ENCODE measurements at regions not wholly inside any gene's neighbourhood (a gene's known extent, or its start where the extent isn't known, plus 50 kb on each side); places are given as distances from the start of the nearest gene placed in this dataset.

- BruUV-seq (replicated peaks): no TSS peak
These were observed 171.2 kb downstream of the TMEM167A start for GRCh38 chr5:82905986-82906385.

More at GRCh38 chr5:82905986-82906385, 171.2 kb downstream of the TMEM167A start:
- no peak overlapping the region for H3K4me3 ChIP-seq
- no peak for TF ChIP-seq ZBTB33 (IDR thresholded peaks at IDR 0.05)
- no peak for TF ChIP-seq BMI1 (IDR thresholded peaks at IDR 0.05; ENCODE audit: borderline replicate concordance)
- TF ChIP-seq SMAD5 (IDR thresholded peaks at IDR 0.05; ENCODE audit: low read depth): no peak
- no peak for TF ChIP-seq MYB (IDR thresholded peaks at IDR 0.05; ENCODE audit: borderline replicate concordance, low read depth, low read length)
- TF ChIP-seq GATAD2B (conservative IDR thresholded peaks at IDR 0.05; ENCODE audit: low read depth): no peak
- no peak for TF ChIP-seq SPI1 (IDR thresholded peaks at IDR 0.05; ENCODE audit: borderline replicate concordance, insufficient read depth, low read depth, low read length)
- no peak for TF ChIP-seq SREBF1 (IDR thresholded peaks at IDR 0.05; ENCODE audit: low read length)
- CTCF ChIA-PET: no interaction called here
- POLR2A ChIA-PET: no interaction called here
- no peak overlapping the region for H2AFZ ChIP-seq (ENCODE audit: control insufficient read depth, low read depth, low read length)
- WGBS (ENCODE audit: insufficient coverage, insufficient replicate concordance, low lambda C conversion rate, missing lambda C conversion rate): 21% methylated on average over 2 of the region's 2 CpGs
- H3K27ac ChIP-seq (ENCODE audit: control insufficient read depth, insufficient read depth): no peak overlapping the region
- H3K4me2 ChIP-seq (ENCODE audit: control insufficient read depth, insufficient read depth): no peak overlapping the region
- H3K9ac ChIP-seq (ENCODE audit: control insufficient read depth, insufficient read depth, low read length): no peak overlapping the region
- DNase-seq (ENCODE audit: low read depth, low spot score) (no peak), FAIRE-seq (no peak), ATAC-seq (no peak)
- RAD21 ChIA-PET (ENCODE audit: unreplicated experiment): no interaction called here
- H3K27me3 ChIP-seq (replicated peaks in 1 of 2; ENCODE audit: control insufficient read depth in 2 of 2, insufficient read depth in 2 of 2, low read length in 1 of 2): no peaks in the 10 kb centered on the region
- H3K9me3 ChIP-seq (replicated peaks; ENCODE audit: control insufficient read depth, insufficient read depth, low read length): no peaks in the 10 kb centered on the region; the same call in 1 of the 3 replicates
- no peaks in the 10 kb centered on the region for H3K4me1 ChIP-seq (ENCODE audit: control insufficient read depth, insufficient read depth, low read length)
- H3K79me2 ChIP-seq (ENCODE audit: control insufficient read depth, insufficient read depth, low read length): no peaks in the 10 kb centered on the region
- SMC1A ChIA-PET (ENCODE audit: uncharacterized antibody, unreplicated experiment): interaction anchor here (1.6 kb wide), 1 partner anchor 7 kb away, joined by 3 read pairs; no protein-coding TSS in a partner anchor
- no peaks in the 10 kb centered on the region for H3K36me3 ChIP-seq (ENCODE audit: control insufficient read depth in 2 of 2, insufficient read depth in 2 of 2, low read length in 1 of 2)
- intact Hi-C loops (cut with micrococcal nuclease; ENCODE audit: unreplicated experiment) (no loop called here), in situ Hi-C loops (cut with MboI) (no loop called here)
- H4K20me1 ChIP-seq (ENCODE audit: control insufficient read depth, insufficient read depth): no peaks in the 10 kb centered on the region

All from GM12878 (cell line).